Liver (tissue), 8 donors: ENCODE measurements at regions not wholly inside any gene's neighbourhood (a gene's known extent, or its start where the extent isn't known, plus 50 kb on each side); places are given as distances from the start of the nearest gene placed in this dataset.

Experiments
- DNase-seq: peaks from one replicate; pipeline ENCODE4 v3.0.0-alpha.2; 2017; ENCODE audit warnings: low spot score
- H3K27ac ChIP-seq, 2 donors: one replicate each; pipeline ENCODE4 v1.7.0; 2013; ENCODE audit warnings: inconsistent platforms in 2 of 2, low read length in 2 of 2, control low read depth in 1 of 2, low read depth in 1 of 2, mild to moderate bottlenecking in 1 of 2
- H3K27me3 ChIP-seq, 4 donors: one replicate each; pipeline versions ENCODE4 v1.6.1 to v1.7.0; 2013; ENCODE audit warnings: low read length in 3 of 4, inconsistent platforms in 1 of 4, mild to moderate bottlenecking in 1 of 4, moderate library complexity in 1 of 4; ENCODE audit not compliant: control insufficient read depth in 4 of 4, insufficient read depth in 4 of 4
- H3K36me3 ChIP-seq, 4 donors: one replicate each; pipeline versions ENCODE4 v1.6.1 to v1.7.0; 2013; ENCODE audit warnings: low read length in 3 of 4, mild to moderate bottlenecking in 3 of 4, low read depth in 1 of 4, moderate library complexity in 1 of 4; ENCODE audit not compliant: control insufficient read depth in 4 of 4, insufficient read depth in 3 of 4
- H3K4me1 ChIP-seq, 4 donors: one replicate each; pipeline versions ENCODE4 v1.6.1 to v1.7.0; 2013; ENCODE audit warnings: low read length in 3 of 4, mild to moderate bottlenecking in 3 of 4, moderate library complexity in 1 of 4; ENCODE audit not compliant: control insufficient read depth in 4 of 4, insufficient read depth in 4 of 4
- H3K4me3 ChIP-seq, 3 donors: one replicate each; pipeline versions ENCODE4 v1.6.1 to v1.7.0; 2013; ENCODE audit warnings: low read length in 3 of 3, control low read depth in 1 of 3, low read depth in 1 of 3, mild to moderate bottlenecking in 1 of 3
- H3K9ac ChIP-seq, 2 donors: one replicate each; pipeline ENCODE4 v1.7.0; 2013; ENCODE audit warnings: low read length in 2 of 2, mild to moderate bottlenecking in 2 of 2, moderate library complexity in 2 of 2, control low read depth in 1 of 2, low read depth in 1 of 2
- H3K9me3 ChIP-seq, 4 donors: one replicate each; pipeline versions ENCODE4 v1.6.1 to v1.7.0; 2013; ENCODE audit warnings: low read length in 3 of 4; ENCODE audit not compliant: control insufficient read depth in 4 of 4
- EGR1 ChIP-seq, 2 donors: IDR thresholded peaks; 2 replicates each; pipeline ENCODE4 v1.6.1; 2016 to 2018; ENCODE audit warnings: antibody characterized with exemption in 2 of 2, low read depth in 2 of 2
- FOXA2 ChIP-seq: IDR thresholded peaks from 2 replicates; pipeline ENCODE4 v1.6.1; 2016; ENCODE audit warnings: antibody characterized with exemption
- GABPA ChIP-seq, 2 donors: IDR thresholded peaks in 1 of 2; conservative IDR thresholded peaks in 1 of 2; 2 replicates each; pipeline ENCODE4 v1.6.1; 2016; ENCODE audit warnings: antibody characterized with exemption in 2 of 2, mild to moderate bottlenecking in 1 of 2, moderate library complexity in 1 of 2
- HNF4A ChIP-seq, 2 donors: conservative IDR thresholded peaks; 2 replicates each; pipeline ENCODE4 v1.6.1; 2016; ENCODE audit warnings: antibody characterized with exemption in 2 of 2, mild to moderate bottlenecking in 2 of 2
- HNF4G ChIP-seq: IDR thresholded peaks from 2 replicates; pipeline ENCODE4 v1.6.1; 2016; ENCODE audit warnings: antibody characterized with exemption
- JUND ChIP-seq, 2 donors: IDR thresholded peaks; 2 replicates each; pipeline ENCODE4 v1.6.1; 2016; ENCODE audit warnings: antibody characterized with exemption in 2 of 2
- RAD21 ChIP-seq, 2 donors: IDR thresholded peaks; 2 replicates each; pipeline ENCODE4 v1.6.1; 2016; ENCODE audit warnings: antibody characterized with exemption in 2 of 2, mild to moderate bottlenecking in 2 of 2
- REST ChIP-seq: IDR thresholded peaks from 2 replicates; pipeline ENCODE4 v1.6.1; 2016; ENCODE audit warnings: antibody characterized with exemption, mild to moderate bottlenecking
- RXRA ChIP-seq, 2 donors: IDR thresholded peaks; 2 replicates each; pipeline ENCODE4 v1.6.1; 2017 to 2018; ENCODE audit warnings: antibody characterized with exemption in 2 of 2, mild to moderate bottlenecking in 1 of 2
- SP1 ChIP-seq: IDR thresholded peaks from 2 replicates; pipeline ENCODE4 v1.6.1; 2018; ENCODE audit warnings: antibody characterized with exemption, mild to moderate bottlenecking
- TAF1 ChIP-seq: conservative IDR thresholded peaks from 2 replicates; pipeline ENCODE4 v1.6.1; 2016; ENCODE audit warnings: antibody characterized with exemption, mild to moderate bottlenecking
- YY1 ChIP-seq: IDR thresholded peaks from 2 replicates; pipeline ENCODE4 v1.6.1; 2016; ENCODE audit warnings: antibody characterized with exemption, mild to moderate bottlenecking
- WGBS: extraction: QIAGEN DNeasy Blood & Tissue Kit; methylation state at CpG from one replicate; pipeline ENCODE4 v1.1.7; 2013; 5-methylcytosine and 5-hydroxymethylcytosine counted together
- TF ChIP-seq, protein P1 (sequence below): IDR thresholded peaks from 2 replicates; pipeline ENCODE4 v1.6.1; 2016; ENCODE audit warnings: antibody characterized with exemption
- TF ChIP-seq, protein P2 (sequence below): fragments of 150-350 bp; IDR thresholded peaks from 2 replicates; pipeline ENCODE4 v1.5.1; 2017; ENCODE audit warnings: improper control_type of control experiment, low read depth, low read length; ENCODE audit not compliant: missing input control
- TF ChIP-seq, protein P3 (sequence below): IDR thresholded peaks from 2 replicates; pipeline ENCODE4 v1.6.1; 2016; ENCODE audit warnings: antibody characterized with exemption
- donor health status: healthy.
- donor health status: healthy.
- donor health status: healthy.
- donor health status: healthy.
- donor health status: healthy.

- WGBS: 89% methylated on average over 1 of the region's 1 CpG
Measured at GRCh38 chrX:25600776-25601175, 537.4 kb upstream of the MAGEB18 start.

More at GRCh38 chrX:25600776-25601175, 537.4 kb upstream of the MAGEB18 start:
- Histone ChIP-seq H3K4me3 (no peak overlapping the region), H3K27me3 (no peaks in the 10 kb centered on the region), H3K36me3 (no peaks in the 10 kb centered on the region), H3K9ac (no peak overlapping the region), H3K4me1 (no peaks in the 10 kb centered on the region), H3K27ac (no peak overlapping the region), H3K9me3 (no peaks in the 10 kb centered on the region)
- TF ChIP-seq SP1 (no peak), EGR1 (IDR thresholded peaks at IDR 0.05; ENCODE audit: low read depth in 2 of 2) (no peak), HNF4G (no peak), TAF1 (no peak), YY1 (no peak), HNF4A (conservative IDR thresholded peaks at IDR 0.05) (no peak), JUND (IDR thresholded peaks at IDR 0.05) (no peak), GABPA (IDR thresholded peaks at IDR 0.05 in 1 of 2, conservative IDR thresholded peaks at IDR 0.05 in 1 of 2) (no peak), FOXA2 (no peak), RAD21 (IDR thresholded peaks at IDR 0.05) (no peak), RXRA (IDR thresholded peaks at IDR 0.05) (no peak), REST (no peak)
- TF ChIP-seq, protein P1, sequence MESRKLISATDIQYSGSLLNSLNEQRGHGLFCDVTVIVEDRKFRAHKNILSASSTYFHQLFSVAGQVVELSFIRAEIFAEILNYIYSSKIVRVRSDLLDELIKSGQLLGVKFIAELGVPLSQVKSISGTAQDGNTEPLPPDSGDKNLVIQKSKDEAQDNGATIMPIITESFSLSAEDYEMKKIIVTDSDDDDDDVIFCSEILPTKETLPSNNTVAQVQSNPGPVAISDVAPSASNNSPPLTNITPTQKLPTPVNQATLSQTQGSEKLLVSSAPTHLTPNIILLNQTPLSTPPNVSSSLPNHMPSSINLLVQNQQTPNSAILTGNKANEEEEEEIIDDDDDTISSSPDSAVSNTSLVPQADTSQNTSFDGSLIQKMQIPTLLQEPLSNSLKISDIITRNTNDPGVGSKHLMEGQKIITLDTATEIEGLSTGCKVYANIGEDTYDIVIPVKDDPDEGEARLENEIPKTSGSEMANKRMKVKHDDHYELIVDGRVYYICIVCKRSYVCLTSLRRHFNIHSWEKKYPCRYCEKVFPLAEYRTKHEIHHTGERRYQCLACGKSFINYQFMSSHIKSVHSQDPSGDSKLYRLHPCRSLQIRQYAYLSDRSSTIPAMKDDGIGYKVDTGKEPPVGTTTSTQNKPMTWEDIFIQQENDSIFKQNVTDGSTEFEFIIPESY: no peak
- TF ChIP-seq, protein P2, sequence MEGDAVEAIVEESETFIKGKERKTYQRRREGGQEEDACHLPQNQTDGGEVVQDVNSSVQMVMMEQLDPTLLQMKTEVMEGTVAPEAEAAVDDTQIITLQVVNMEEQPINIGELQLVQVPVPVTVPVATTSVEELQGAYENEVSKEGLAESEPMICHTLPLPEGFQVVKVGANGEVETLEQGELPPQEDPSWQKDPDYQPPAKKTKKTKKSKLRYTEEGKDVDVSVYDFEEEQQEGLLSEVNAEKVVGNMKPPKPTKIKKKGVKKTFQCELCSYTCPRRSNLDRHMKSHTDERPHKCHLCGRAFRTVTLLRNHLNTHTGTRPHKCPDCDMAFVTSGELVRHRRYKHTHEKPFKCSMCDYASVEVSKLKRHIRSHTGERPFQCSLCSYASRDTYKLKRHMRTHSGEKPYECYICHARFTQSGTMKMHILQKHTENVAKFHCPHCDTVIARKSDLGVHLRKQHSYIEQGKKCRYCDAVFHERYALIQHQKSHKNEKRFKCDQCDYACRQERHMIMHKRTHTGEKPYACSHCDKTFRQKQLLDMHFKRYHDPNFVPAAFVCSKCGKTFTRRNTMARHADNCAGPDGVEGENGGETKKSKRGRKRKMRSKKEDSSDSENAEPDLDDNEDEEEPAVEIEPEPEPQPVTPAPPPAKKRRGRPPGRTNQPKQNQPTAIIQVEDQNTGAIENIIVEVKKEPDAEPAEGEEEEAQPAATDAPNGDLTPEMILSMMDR: no peak
- TF ChIP-seq, protein P3, sequence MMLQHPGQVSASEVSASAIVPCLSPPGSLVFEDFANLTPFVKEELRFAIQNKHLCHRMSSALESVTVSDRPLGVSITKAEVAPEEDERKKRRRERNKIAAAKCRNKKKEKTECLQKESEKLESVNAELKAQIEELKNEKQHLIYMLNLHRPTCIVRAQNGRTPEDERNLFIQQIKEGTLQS: no peak
- DNase-seq: no peak
